DOHH2 (cell line): ENCODE measurements at regions not wholly inside any gene's neighbourhood (a gene's known extent, or its start where the extent isn't known, plus 50 kb on each side); places are given as distances from the start of the nearest gene placed in this dataset.
"Not testable (repeated sequence)": the region's sequence is repeated elsewhere in the genome, so short reads cannot be mapped to it uniquely, and the experiment has no call there.

Experiments used
- CTCF ChIP-seq: fragments of 200-600 bp; sonication (generic); IDR thresholded peaks from one replicate; pipeline ENCODE4 v1.5.1; 2014; ENCODE audit warnings: antibody characterized with exemption, mild to moderate bottlenecking, low read depth, low read length; ENCODE audit not compliant: poor library complexity, severe bottlenecking
- EZH2phosphoT487 ChIP-seq: fragments of 200-600 bp; sonication (generic); IDR thresholded peaks from 2 replicates; pipeline ENCODE4 v1.6.1; 2017; ENCODE audit warnings: borderline replicate concordance, mild to moderate bottlenecking, antibody characterized with exemption, low read length, moderate library complexity, mixed read lengths

- TF ChIP-seq EZH2phosphoT487, CTCF: not testable (repeated sequence)
These were observed 88.7 kb downstream of the MAP3K8 start for GRCh38 chr10:30522661-30523078.
